DMS 273 treated with DMSO at 0.1 percent for 48 hours (cell line): ENCODE measurements at regions not wholly inside any gene's neighbourhood (a gene's known extent, or its start where the extent isn't known, plus 50 kb on each side); places are given as distances from the start of the nearest gene placed in this dataset.
A peak's percentile ranks its signal among the peaks of the same experiment; 100 is the strongest.

Experiments used
- DNase-seq: peaks from one replicate; lab custom pipeline; 2025; lab: John Stamatoyannopoulos, UW

DNA sequence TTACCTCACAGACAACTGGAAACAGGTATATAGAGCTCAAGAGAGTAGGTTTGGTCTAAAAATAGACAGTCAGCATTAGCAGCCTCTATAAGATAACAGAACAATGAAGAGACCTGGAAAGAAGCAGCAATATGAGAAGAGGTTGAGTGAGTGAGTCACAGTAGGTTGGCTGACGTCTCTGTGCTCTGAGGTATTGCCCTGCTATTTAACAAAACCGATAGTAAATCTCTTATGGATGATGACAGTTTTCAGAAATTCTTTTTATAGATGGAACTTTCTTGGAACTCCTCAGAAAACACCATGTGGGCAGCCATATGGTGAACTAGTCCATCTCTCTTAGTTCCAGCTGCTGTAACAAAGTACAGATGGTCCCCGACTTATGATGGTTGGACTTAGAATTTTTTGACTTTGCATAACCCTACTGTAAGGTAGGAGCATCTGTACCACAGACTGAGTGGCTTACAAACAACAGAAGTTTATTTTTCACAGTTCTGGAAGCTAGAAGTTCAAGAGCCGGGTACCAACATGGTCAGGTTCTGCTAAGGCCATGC lies 123.5 kb downstream of the MBD2 start:
- peak; percentile 89 for DNase-seq

DNA sequence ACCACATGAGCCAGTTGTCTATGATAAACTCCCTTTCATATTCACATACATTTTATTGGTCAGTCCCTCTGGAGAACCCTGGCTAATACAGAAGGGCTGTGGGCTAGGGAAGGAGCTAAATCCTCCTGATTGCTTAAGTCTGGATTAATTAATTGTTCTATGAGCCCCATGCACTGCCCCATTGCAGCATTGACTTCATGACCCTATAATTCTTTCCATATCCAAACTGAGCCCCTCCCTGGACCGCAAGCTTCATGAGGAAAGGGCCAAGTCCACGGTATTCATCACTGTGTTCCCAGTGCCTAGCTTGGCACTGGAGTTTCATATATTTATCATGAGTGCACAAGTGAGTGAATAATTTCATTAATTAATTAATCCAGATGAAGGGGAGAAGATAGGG lies 124.0 kb downstream of the MBD2 start:
- DNase-seq: no peak

DNA sequence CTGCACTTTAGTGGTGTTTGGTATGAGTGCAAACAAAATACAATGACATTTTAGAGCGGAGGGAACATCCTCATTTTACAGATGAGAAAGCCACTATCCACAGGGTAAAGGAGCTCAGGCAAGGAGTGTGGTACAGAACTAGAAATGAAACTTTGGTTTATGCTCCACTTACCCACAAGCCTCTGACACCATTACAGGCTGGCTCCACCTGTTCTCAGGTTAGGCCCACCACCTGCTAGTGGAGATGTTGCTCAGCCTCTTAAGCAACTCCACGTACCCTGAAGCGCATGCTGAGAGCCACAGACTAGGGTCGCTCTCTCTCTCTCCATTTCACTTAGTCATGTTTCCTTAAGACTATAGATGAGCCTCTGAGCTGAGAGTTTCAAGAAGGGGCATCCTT lies 130.0 kb downstream of the MBD2 start:
- no peak for DNase-seq

DNA sequence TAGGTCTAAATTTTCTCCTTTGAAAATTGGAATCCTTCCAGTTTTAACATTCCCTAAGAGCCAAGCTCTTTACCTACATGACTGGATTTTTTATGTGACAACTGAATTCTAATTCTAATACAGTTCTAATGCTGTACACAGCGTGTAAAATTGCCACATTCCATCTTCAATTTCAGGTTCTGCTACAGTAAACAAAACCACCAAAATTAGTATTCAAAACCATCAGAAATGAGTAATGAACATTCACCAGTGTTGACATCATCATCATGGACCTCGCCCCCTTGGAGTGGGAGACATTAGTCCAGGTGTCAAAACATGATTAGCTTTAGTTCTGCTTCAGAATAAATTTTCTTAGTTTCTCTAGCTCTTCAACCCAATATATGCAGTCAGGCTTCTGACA lies 133.6 kb downstream of the MBD2 start:
- DNase-seq: no peak

GRCh38 chr18:54089749-54090459 lies 134.6 kb downstream of the MBD2 start:
- peak; percentile 53 for DNase-seq

GRCh38 chr18:54086863-54087262 lies 137.6 kb downstream of the MBD2 start:
- DNase-seq: no peak

DNA sequence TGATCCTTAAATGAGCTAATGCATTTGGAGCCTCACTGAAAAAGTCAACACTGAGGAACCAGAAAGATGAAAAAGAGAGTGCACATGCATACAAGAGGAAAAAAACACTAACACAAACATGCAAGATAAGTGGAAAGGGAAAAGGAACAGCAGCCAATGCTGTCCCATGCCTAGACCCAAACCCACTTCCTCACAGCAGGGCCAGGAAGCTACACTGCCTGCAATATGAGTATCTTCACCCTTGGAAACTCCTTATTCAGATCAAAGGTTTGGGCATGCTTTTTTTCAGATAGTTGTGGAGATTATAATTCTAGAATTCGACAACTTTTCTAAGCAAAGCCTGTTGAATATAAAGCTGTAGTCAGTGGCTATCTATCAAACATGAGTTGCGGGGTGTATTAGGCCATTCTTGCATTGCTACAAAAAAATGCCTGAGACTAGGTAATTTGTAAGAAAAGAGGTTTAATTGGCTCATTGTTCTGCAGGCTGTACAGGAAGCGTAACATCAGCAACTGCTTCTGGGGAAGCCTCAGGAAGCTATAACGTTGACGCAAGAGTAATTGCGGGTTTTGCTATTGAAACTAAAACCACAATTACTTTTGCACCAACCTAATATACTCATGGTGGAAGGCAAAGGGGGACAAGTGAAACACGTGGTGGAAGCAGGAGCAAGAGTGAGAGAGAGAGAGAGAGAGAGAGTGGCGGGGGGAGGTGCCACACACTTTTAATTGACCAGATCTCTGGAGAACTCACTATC lies 138.2 kb downstream of the MBD2 start:
- no peak for DNase-seq

GRCh38 chr18:54080858-54081257 lies 143.6 kb downstream of the MBD2 start:
- no peak for DNase-seq

GRCh38 chr18:54076166-54076565 lies 148.3 kb downstream of the MBD2 start:
- DNase-seq: no peak

DNA sequence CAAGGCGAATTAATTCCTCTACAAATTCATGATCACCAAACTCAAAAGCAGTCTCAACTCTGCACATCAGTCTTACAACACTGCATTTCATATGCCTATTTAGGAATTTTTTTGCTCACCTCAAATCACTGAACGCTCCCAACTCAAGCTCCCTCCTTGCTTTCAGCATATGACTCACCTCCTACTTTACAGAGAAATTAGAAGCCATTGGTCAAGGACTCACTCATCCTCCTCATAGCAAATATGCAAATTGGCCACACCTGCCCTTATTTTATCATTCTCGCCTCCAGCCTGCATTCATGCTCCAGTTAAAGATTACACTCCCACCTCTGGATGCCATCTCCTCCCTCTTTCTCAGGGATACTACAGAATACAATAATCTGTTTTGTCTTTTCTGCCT lies 148.8 kb downstream of the MBD2 start:
- DNase-seq: no peak

GRCh38 chr18:54069729-54070128 lies 154.7 kb downstream of the MBD2 start:
- DNase-seq: no peak

- DNase-seq: no peak
These were observed 164.0 kb downstream of the MBD2 start for GRCh38 chr18:54060343-54061005.

DNA sequence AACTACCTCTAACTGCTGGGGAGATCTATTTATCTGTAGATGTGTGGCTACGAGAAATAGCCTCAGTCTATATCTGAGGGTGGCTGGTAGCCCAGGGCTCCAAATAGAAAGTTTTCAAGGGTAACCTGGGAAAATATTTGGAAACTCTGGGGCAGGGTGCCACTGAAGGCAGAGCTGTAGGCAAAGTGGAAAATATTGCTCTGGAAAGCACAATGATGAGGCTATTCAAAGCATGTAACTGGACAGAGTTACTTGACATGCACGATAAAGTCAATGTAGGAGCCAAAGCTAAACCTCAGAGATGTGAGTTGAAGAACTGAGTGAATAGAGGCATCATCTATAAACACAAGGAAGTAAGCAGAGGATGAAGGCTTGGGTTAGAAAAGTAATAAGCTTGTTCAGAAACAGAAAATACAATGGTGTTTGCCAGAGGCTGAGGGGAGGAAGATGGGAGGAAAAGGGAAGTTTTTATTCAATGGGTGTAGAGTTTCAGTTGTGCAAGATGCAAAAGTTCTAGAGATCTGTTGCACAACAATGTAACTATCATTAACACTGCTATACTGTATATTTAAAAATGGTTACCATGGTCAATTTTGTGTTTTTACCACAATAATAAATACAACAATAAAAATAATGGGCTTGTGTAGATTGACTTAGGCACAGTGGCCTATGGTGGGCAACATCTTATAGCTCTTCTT lies 171.6 kb downstream of the MBD2 start:
- no peak for DNase-seq

DNA sequence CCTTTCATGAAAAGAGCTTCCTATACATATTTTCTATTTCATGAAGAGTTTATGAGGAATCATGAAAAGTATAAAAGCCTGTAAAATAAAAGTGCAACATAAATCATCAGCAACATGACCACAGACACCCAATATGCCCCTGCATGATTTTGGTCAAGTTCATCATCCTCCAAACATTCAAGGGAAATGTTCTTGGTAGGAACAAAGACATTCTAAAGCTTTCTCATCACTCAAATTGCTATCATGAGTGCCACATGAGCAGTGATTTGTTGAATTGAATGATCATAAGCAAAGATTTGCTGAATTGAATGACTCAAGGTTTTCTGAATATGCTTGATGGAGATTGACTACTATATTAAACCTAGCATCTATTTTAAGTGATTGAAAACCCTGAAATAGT lies 172.2 kb downstream of the MBD2 start:
- DNase-seq: no peak

DNA sequence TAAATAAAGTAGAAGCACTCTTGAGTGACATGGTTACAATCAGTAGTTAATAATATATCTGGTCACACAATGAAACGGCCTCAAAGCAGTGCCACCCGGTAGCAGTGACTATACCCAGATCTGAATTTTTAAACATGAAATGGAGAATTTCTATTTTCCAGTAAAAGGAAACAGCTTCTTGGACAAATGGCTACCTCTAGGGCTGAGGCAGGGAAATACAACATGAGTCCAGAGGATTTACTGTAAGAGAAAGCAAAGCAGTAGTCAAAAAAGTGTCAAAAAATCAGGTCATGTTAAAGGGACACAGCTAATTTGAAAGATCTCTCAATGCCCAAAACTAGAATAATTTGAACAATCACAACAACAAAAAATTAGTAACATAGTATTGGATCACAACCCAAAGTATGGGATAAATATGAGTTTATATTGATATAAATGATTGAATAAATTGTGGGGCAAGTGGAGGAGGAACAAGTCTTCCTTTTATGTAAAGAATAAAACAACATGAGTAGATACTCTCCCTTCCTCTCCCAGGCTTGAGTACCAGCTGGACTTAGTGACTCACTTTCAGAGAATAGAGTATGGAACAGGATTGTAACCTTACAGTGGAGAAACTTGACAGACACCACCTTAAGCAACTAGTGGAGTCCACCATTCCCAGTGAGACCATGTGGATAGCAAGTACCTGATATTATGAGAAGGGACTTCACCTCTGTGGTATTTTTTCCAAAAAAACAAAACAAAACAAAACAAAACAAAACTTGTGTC lies 180.8 kb downstream of the MBD2 start:
- DNase-seq: no peak

GRCh38 chr18:54035927-54036326 lies 188.5 kb downstream of the MBD2 start:
- DNase-seq: no peak

DNA sequence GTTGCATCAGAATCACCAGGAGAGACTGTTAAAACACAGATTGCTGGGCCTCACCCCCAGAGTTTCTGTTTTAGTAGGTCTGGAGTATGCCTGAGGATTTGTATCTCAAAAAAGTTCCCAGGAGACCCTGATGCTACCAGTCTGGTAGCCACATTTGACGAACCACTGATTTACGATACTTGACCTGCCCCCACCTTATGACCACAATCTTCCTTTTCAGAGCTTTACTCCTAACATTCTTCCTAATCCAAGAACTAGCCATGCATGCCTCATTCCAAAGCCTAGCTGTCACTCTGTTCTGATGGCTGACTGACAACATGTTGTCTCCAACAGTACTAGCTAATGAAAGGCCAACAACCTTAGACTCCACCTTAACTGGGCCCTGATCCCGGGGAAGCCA lies 191.4 kb downstream of the MBD2 start:
- no peak for DNase-seq

DNA sequence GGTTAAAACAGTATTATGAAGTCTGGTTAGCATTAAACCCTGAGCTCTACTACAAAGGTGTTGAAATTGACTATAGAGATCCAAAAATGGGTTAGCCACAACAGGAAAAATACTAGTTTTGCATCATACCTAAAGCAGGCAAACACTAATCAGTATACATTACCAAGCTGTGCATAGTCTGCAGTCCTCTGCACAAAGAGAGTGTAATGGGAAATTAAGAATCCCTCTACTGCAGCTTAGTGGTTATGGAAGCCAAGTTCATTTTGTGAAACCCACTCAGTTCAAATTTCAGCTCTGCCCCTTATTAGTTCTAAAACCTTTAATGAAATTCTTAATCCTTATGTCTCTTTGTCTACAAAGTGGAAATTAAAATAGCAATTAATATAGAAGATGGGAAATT lies 192.1 kb downstream of the MBD2 start:
- no peak for DNase-seq

- DNase-seq: no peak
These were observed 193.2 kb downstream of the MBD2 start for GRCh38 chr18:54031243-54031642.

GRCh38 chr18:54030434-54030833 lies 194.0 kb downstream of the MBD2 start:
- no peak for DNase-seq

- no peak for DNase-seq
These were observed 201.0 kb downstream of the MBD2 start for GRCh38 chr18:54023471-54023870.

DNA sequence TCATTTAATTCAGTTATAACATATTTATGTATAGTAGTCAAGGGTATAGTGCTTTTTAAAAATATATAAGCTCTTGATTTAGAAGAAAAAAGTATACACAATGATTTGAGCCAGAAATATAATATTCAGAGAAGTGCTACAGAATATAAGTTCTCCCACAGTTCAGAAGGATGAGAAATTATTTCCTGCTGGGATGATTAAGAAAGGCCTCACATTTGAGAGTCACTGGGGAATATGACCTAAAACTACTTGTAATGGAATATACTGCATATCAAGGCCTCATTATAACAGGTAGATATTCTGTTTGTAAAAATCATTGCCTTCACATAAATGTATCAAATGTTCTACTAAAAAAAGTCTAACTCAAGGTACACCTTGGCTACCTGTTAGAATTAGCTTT lies 203.5 kb downstream of the MBD2 start:
- no peak for DNase-seq
